ENCODE measurements at regions not wholly inside any gene's neighbourhood (a gene's known extent, or its start where the extent isn't known, plus 50 kb on each side); places are given as distances from the start of the nearest gene placed in this dataset.

GRCh38 chr2:111250448-111251030 lies 129.8 kb downstream of the BCL2L11 start:
- no peak overlapping the region for H3K9ac ChIP-seq (replicated peaks; ENCODE audit: extremely low read depth, insufficient read depth, low read length)
- H3K4me2 ChIP-seq (ENCODE audit: insufficient read depth, low read length) = no peak overlapping the region
- H3K9me3 ChIP-seq (replicated peaks; ENCODE audit: control insufficient read depth, insufficient read depth, low read length) = no peaks in the 10 kb centered on the region
- no peak overlapping the region for H3K4me3 ChIP-seq (replicated peaks in 1 of 3; ENCODE audit: insufficient read depth in 1 of 3, low read depth in 1 of 3, low read length in 3 of 3)
- FAIRE-seq (no peak), DNase-seq (ENCODE audit: low read depth, low spot score) (no peak)
- H3K79me2 ChIP-seq (ENCODE audit: control insufficient read depth, insufficient read depth, low read length) = peaks cover 12% of the 10 kb centered on the region
- H2AFZ ChIP-seq (ENCODE audit: low read depth, low read length) = no peak overlapping the region
- no peaks in the 10 kb centered on the region for H3K27me3 ChIP-seq (ENCODE audit: control insufficient read depth in 2 of 2, insufficient read depth in 2 of 2, low read length in 2 of 2)
- H3K4me1 ChIP-seq (ENCODE audit: control insufficient read depth, extremely low read depth, insufficient read depth, low read length) = no peaks in the 10 kb centered on the region
- peaks cover 0 to 3% of the 10 kb centered on the region in 2 experiments for H3K36me3 ChIP-seq (ENCODE audit: control insufficient read depth in 2 of 2, extremely low read depth in 1 of 2, insufficient read depth in 2 of 2, low read length in 2 of 2)
- no peaks in the 10 kb centered on the region for H3K9me1 ChIP-seq (replicated peaks; ENCODE audit: control insufficient read depth, extremely low read depth, insufficient read depth, low read length)
- intact Hi-C loops (cut with micrococcal nuclease) (no loop called here), dilution Hi-C loops (cut with MboI; ENCODE audit: extremely low pct_ligation_motif_present, low sequenced_read_pairs) (no loop called here)
- POLR2A ChIA-PET = no interaction called here
- CTCF ChIA-PET = no interaction called here
- no TSS peak for BruUV-seq (replicated peaks)
- no peak overlapping the region for H3K27ac ChIP-seq (ENCODE audit: insufficient read depth, low read depth, low read length)
- TF ChIP-seq MYC (IDR thresholded peaks at IDR 0.05; ENCODE audit: low read depth, low read length) (no peak), FOS (IDR thresholded peaks at IDR 0.05; ENCODE audit: borderline replicate concordance, insufficient read depth, low read length) (no peak), EZH2 (IDR thresholded peaks at IDR 0.05; ENCODE audit: borderline replicate concordance, low read depth, low read length, severe bottlenecking) (no peak), POLR2A (IDR thresholded peaks at IDR 0.05; ENCODE audit: low read depth, low read length) (no peak), JUN (IDR thresholded peaks at IDR 0.05; ENCODE audit: borderline replicate concordance, insufficient read depth, insufficient read length, low read depth) (no peak), POLR2AphosphoS5 (IDR thresholded peaks at IDR 0.05; ENCODE audit: insufficient read depth, low read depth, low read length) (no peak), GATA2 (IDR thresholded peaks at IDR 0.05; ENCODE audit: insufficient read depth, insufficient read length, low read depth, low read length) (no peak)
- TF ChIP-seq, protein P1, sequence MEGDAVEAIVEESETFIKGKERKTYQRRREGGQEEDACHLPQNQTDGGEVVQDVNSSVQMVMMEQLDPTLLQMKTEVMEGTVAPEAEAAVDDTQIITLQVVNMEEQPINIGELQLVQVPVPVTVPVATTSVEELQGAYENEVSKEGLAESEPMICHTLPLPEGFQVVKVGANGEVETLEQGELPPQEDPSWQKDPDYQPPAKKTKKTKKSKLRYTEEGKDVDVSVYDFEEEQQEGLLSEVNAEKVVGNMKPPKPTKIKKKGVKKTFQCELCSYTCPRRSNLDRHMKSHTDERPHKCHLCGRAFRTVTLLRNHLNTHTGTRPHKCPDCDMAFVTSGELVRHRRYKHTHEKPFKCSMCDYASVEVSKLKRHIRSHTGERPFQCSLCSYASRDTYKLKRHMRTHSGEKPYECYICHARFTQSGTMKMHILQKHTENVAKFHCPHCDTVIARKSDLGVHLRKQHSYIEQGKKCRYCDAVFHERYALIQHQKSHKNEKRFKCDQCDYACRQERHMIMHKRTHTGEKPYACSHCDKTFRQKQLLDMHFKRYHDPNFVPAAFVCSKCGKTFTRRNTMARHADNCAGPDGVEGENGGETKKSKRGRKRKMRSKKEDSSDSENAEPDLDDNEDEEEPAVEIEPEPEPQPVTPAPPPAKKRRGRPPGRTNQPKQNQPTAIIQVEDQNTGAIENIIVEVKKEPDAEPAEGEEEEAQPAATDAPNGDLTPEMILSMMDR (IDR thresholded peaks at IDR 0.05; ENCODE audit: extremely low read depth in 1 of 2, insufficient read depth in 1 of 2, low read depth in 1 of 2, low read length in 2 of 2) = no peak
- TF ChIP-seq, protein P2, sequence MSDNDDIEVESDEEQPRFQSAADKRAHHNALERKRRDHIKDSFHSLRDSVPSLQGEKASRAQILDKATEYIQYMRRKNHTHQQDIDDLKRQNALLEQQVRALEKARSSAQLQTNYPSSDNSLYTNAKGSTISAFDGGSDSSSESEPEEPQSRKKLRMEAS (IDR thresholded peaks at IDR 0.05; ENCODE audit: insufficient read depth, insufficient read length) = no peak
- peaks cover 2% of the 10 kb centered on the region for H4K20me1 ChIP-seq (replicated peaks; ENCODE audit: control insufficient read depth, extremely low read depth, insufficient read depth, low read length)
